Suprapubic skin (tissue), 4 donors: ENCODE measurements at regions not wholly inside any gene's neighbourhood (a gene's known extent, or its start where the extent isn't known, plus 50 kb on each side); places are given as distances from the start of the nearest gene placed in this dataset.

Source experiments
- CTCF ChIP-seq, 2 donors: fragments of 200-600 bp in 1 of 2; fragments of 450-650 bp in 1 of 2; sonication (generic) in 1 of 2; IDR thresholded peaks; one replicate each; pipeline ENCODE4 v1.5.1; 2016 to 2019; ENCODE audit warnings: antibody characterized with exemption in 2 of 2, mild to moderate bottlenecking in 1 of 2, moderate library complexity in 1 of 2
- POLR2A ChIP-seq, 2 donors: fragments of 450-650 bp; IDR thresholded peaks; one replicate each; pipeline ENCODE4 v1.6.1; 2017; ENCODE audit warnings: antibody characterized with exemption in 2 of 2, mild to moderate bottlenecking in 2 of 2, moderate library complexity in 2 of 2
- POLR2AphosphoS5 ChIP-seq, 3 donors: sonication (generic); formaldehyde crosslinking; IDR thresholded peaks; one replicate each; pipeline ENCODE4 v1.6.1; 2017; ENCODE audit warnings: antibody characterized with exemption in 3 of 3

GRCh38 chr9:78407636-78408312, 110.8 kb downstream of the PSAT1 start:
- TF ChIP-seq CTCF (IDR thresholded peaks at IDR 0.05) (no peak), POLR2AphosphoS5 (IDR thresholded peaks at IDR 0.05) (no peak), POLR2A (IDR thresholded peaks at IDR 0.05) (no peak)
